Fibroblast of lung (primary cell): ENCODE measurements at regions not wholly inside any gene's neighbourhood (a gene's known extent, or its start where the extent isn't known, plus 50 kb on each side); places are given as distances from the start of the nearest gene placed in this dataset.
"Not testable (repeated sequence)": the region's sequence is repeated elsewhere in the genome, so short reads cannot be mapped to it uniquely, and the experiment has no call there.

Source experiments
- DNase-seq, 2 donors: peaks; one replicate each; pipeline versions ENCODE4 v3.0.0 to v3.0.0-alpha.2; 2010; ENCODE audit warnings: low read depth in 2 of 2
- H2AFZ ChIP-seq: 2 replicates; pipeline ENCODE4 v1.5.1; 2012; ENCODE audit warnings: low read length, control low read depth, inconsistent platforms
- H3K27ac ChIP-seq: 2 replicates; pipeline ENCODE4 v1.5.1; 2011; ENCODE audit warnings: low read length, control low read depth; ENCODE audit not compliant: insufficient read depth
- H3K27me3 ChIP-seq: 2 replicates; pipeline ENCODE4 v1.5.1; 2011; ENCODE audit warnings: mild to moderate bottlenecking, low read length; ENCODE audit not compliant: control insufficient read depth, insufficient read depth
- H3K36me3 ChIP-seq: 2 replicates; pipeline ENCODE4 v1.5.1; 2011; ENCODE audit warnings: low read length; ENCODE audit not compliant: control insufficient read depth, insufficient read depth
- H3K4me1 ChIP-seq: 2 replicates; pipeline ENCODE4 v1.5.1; 2011; ENCODE audit warnings: low read length; ENCODE audit not compliant: control insufficient read depth, insufficient read depth; ENCODE audit errors: extremely low read depth
- H3K4me2 ChIP-seq: 2 replicates; pipeline ENCODE4 v1.5.1; 2011; ENCODE audit warnings: low read length, control low read depth; ENCODE audit not compliant: insufficient read depth; ENCODE audit errors: extremely low read depth
- H3K4me3 ChIP-seq, 4 experiments: fragments of 200-600 bp in 1 of 4; sonication (generic) in 1 of 4; replicated peaks in 1 of 4; 2 replicates each; pipeline ENCODE4 v1.5.1; 2011 to 2016; ENCODE audit warnings: low read length in 4 of 4, low read depth in 3 of 4, mild to moderate bottlenecking in 3 of 4, control low read depth in 2 of 4, inconsistent platforms in 1 of 4, mixed read lengths in 1 of 4; ENCODE audit not compliant: insufficient read depth in 1 of 4; ENCODE audit errors: control extremely low read depth in 1 of 4
- H3K79me2 ChIP-seq: 2 replicates; pipeline ENCODE4 v1.5.1; 2012; ENCODE audit warnings: mild to moderate bottlenecking, low read length, inconsistent platforms; ENCODE audit not compliant: control insufficient read depth, insufficient read depth
- H3K9ac ChIP-seq: 2 replicates; pipeline ENCODE4 v1.5.1; 2011; ENCODE audit warnings: mild to moderate bottlenecking, low read length, control low read depth; ENCODE audit not compliant: insufficient read depth
- H3K9me3 ChIP-seq: 2 replicates; pipeline ENCODE4 v1.5.1; 2012; ENCODE audit warnings: low read depth, low read length; ENCODE audit not compliant: control insufficient read depth, insufficient read depth
- H4K20me1 ChIP-seq: 2 replicates; pipeline ENCODE4 v1.5.1; 2011; ENCODE audit warnings: low read length; ENCODE audit not compliant: control insufficient read depth, insufficient read depth; ENCODE audit errors: extremely low read depth
- EZH2 ChIP-seq: IDR thresholded peaks from 2 replicates; pipeline ENCODE4 v1.5.1; 2012; ENCODE audit warnings: low read length, control low read depth, mild to moderate bottlenecking; ENCODE audit errors: missing control alignments
- TF ChIP-seq, protein P1 (sequence below), 2 donors: IDR thresholded peaks in 1 of 2; conservative IDR thresholded peaks in 1 of 2; 1 replicate in 1 of 2; 2 replicates in 1 of 2; pipeline ENCODE4 v1.5.1; 2011 to 2012; ENCODE audit warnings: low read length in 2 of 2, control low read depth in 1 of 2, inconsistent platforms in 1 of 2, low read depth in 1 of 2, mild to moderate bottlenecking in 1 of 2

DNA sequence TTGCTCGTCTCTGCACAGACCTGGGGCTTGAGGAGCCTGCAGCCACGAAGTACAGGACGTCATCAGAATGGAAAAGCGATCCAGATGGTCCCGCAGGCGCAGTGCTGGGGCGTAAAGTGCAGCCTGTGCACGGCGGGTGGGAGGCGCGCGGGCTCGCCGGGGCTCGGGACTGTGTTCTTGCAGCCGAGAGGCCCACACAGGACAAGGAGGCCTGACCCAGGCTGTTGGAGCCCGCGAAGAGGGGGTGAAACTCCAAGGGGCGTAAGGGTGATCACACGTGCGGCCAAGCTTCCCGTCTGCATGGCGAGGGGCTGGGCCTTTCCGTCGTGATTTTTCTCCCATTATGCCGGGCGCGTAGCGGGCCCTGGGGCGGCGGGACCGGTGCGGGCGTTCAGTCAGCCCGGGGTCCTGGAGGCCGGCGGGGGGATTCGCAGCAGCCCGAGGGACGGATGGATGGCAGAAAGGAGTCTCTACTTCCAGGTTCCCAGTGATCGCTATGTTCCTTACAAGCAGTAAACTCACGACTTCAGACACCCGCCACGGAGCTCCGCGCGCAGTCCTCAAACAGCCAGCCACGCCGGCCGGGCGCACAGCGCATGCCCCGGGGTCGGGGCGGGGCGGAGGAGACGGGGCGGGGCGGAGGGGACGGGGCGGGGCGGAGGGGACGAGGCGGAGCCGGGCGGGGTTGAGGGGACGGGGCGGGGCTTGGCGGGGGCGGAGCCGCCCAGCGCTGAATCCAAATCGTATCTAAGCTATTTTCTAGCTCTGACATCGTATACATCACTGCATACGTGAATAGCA lies 141.0 kb upstream of the KCNJ18 start:
- Histone ChIP-seq H3K27me3 (no peaks in the 10 kb centered on the region), H4K20me1 (no peaks in the 10 kb centered on the region), H2AFZ (peak overlapping the region; percentile 85), H3K4me1 (peaks cover 7% of the 10 kb centered on the region), H3K4me3 (peak overlapping the region; percentile 66 to 87 (median 84)), H3K9me3 (no peaks in the 10 kb centered on the region), H3K79me2 (peaks cover 12% of the 10 kb centered on the region), H3K36me3 (peaks cover 2% of the 10 kb centered on the region), H3K9ac (peak overlapping the region; percentile 88), H3K27ac (peak overlapping the region; percentile 85), H3K4me2 (peak overlapping the region; percentile 99)
- DNase-seq, result peak; percentile 88 to 89
- no peak for TF ChIP-seq EZH2
- TF ChIP-seq, protein P1, sequence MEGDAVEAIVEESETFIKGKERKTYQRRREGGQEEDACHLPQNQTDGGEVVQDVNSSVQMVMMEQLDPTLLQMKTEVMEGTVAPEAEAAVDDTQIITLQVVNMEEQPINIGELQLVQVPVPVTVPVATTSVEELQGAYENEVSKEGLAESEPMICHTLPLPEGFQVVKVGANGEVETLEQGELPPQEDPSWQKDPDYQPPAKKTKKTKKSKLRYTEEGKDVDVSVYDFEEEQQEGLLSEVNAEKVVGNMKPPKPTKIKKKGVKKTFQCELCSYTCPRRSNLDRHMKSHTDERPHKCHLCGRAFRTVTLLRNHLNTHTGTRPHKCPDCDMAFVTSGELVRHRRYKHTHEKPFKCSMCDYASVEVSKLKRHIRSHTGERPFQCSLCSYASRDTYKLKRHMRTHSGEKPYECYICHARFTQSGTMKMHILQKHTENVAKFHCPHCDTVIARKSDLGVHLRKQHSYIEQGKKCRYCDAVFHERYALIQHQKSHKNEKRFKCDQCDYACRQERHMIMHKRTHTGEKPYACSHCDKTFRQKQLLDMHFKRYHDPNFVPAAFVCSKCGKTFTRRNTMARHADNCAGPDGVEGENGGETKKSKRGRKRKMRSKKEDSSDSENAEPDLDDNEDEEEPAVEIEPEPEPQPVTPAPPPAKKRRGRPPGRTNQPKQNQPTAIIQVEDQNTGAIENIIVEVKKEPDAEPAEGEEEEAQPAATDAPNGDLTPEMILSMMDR (conservative IDR thresholded peaks at IDR 0.05 in 1 of 2, IDR thresholded peaks at IDR 0.05 in 1 of 2; ENCODE audit: low read depth in 1 of 2, low read length in 2 of 2), result no peak

DNA sequence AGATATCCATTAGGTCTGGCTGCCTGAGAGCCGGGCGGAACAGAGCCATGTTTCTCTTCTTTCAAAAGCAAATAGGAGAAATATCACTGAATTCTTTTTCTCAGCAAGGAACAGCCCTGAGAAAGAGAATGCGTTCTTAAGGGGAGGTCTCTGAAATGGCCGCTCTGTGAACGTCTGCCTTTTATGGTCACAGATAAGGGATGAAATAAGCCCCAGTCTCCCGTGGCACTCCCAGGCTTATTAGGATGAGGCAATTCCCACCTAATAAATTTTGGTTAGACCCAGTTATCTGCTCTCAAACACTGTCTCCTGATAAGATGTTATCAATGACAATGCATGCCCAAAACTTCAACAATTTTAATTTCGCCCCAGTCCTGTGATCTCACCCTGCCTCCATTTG lies 133.4 kb upstream of the KCNJ18 start:
- not testable (repeated sequence) for DNase-seq, H4K20me1 ChIP-seq, H3K9ac ChIP-seq, H3K4me3 ChIP-seq, H3K27ac ChIP-seq, H3K9me3 ChIP-seq, H2AFZ ChIP-seq, H3K36me3 ChIP-seq, H3K4me1 ChIP-seq, H3K79me2 ChIP-seq, H3K4me2 ChIP-seq, H3K27me3 ChIP-seq

DNA sequence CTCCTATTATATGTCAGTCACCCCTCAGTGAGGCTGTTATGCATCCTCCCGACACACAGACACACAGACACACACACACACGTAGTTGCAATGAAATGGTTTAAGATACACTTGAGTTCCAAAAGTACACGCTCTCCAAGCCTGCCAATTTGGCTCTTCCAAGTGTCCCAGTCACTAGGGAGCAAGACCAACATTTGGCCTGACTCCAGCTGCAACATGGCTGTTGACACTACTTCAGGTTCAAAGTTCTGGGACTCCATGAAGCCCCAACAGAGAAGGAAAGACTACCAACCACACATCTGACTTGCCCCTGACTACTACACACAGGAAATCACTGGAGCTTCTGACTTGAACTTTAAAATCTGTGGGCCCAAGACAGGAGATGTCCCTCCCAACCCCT lies 128.1 kb upstream of the KCNJ18 start:
- no peak overlapping the region for H3K4me2 ChIP-seq
- TF ChIP-seq, protein P1 (conservative IDR thresholded peaks at IDR 0.05 in 1 of 2, IDR thresholded peaks at IDR 0.05 in 1 of 2; ENCODE audit: low read depth in 1 of 2, low read length in 2 of 2), result no peak
- TF ChIP-seq EZH2, result no peak
- H3K4me1 ChIP-seq, result no peaks in the 10 kb centered on the region
- H4K20me1 ChIP-seq, result no peaks in the 10 kb centered on the region
- DNase-seq, result no peak
- no peaks in the 10 kb centered on the region for H3K9me3 ChIP-seq
- H3K36me3 ChIP-seq, result no peaks in the 10 kb centered on the region
- no peak overlapping the region for H3K9ac ChIP-seq
- H3K27me3 ChIP-seq, result no peaks in the 10 kb centered on the region
- H3K4me3 ChIP-seq, result no peak overlapping the region
- no peak overlapping the region for H3K27ac ChIP-seq
- H3K79me2 ChIP-seq, result no peaks in the 10 kb centered on the region
- no peak overlapping the region for H2AFZ ChIP-seq

DNA sequence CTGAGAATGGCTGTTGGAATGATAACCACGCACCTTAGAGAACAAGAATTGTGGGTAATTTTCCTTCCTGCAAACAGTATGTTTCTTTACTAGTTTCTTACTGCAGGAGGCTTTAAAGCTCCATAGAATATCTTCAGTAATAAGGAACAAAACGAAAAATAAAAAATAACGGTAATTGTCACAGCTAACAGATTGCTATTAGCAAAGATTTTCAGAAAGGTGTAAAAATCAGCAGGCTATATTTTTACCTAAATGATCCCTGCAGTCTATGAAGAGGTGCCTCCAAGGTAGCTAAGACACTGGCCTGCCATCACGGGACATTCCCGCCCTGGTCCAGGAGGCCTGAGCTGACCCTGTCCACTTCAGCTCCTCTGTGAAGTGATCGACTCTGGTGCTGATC lies 127.6 kb upstream of the KCNJ18 start:
- not testable (repeated sequence) for H3K4me2 ChIP-seq, H3K27ac ChIP-seq, H3K4me1 ChIP-seq, H3K36me3 ChIP-seq, DNase-seq, H3K9ac ChIP-seq, H2AFZ ChIP-seq, H3K4me3 ChIP-seq, H3K9me3 ChIP-seq, H4K20me1 ChIP-seq, H3K79me2 ChIP-seq, H3K27me3 ChIP-seq

DNA sequence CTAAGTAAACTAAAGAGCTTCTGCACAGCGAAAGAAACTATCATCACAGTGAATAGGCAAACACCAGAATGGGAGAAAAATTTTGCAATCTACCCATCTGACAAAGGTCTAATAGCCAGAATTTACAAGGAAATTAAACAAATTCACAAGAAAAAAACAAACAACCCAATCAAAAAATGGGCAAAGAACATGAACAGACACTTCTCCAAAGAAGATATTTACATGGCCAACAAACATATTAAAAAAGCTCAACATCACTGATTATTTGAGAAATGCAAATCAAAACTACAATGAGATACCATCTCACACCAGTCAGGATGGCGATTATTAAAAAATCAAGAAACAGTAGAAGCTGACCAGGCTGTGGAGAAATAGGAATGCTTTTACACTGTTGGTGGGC lies 121.9 kb upstream of the KCNJ18 start:
- H3K36me3 ChIP-seq, H3K4me3 ChIP-seq, H3K27me3 ChIP-seq, H4K20me1 ChIP-seq, H3K9me3 ChIP-seq, H2AFZ ChIP-seq, H3K4me1 ChIP-seq, H3K4me2 ChIP-seq, DNase-seq, H3K9ac ChIP-seq, H3K79me2 ChIP-seq, H3K27ac ChIP-seq: not testable (repeated sequence)
